Motor neuron (in vitro differentiated cells): ENCODE measurements at regions not wholly inside any gene's neighbourhood (a gene's known extent, or its start where the extent isn't known, plus 50 kb on each side); places are given as distances from the start of the nearest gene placed in this dataset.

ENCODE experiments used
- ATAC-seq, 8 experiments: fragments of 200-7000 bp; cut with Tn5 transposase; replicated peaks in 6 of 8; 2 replicates each; pipeline ENCODE4 v1.8.0; 2021; ENCODE audit warnings: mild to moderate bottlenecking in 8 of 8, moderate library complexity in 8 of 8
- H3K27ac ChIP-seq, 2 donors: fragments of 250-450 bp; sonication (Bioruptor Pico); 2 replicates each; pipeline ENCODE4 v1.9.0; 2021; ENCODE audit warnings: antibody characterized with exemption in 2 of 2, mild to moderate bottlenecking in 2 of 2, moderate library complexity in 1 of 2
- H3K4me1 ChIP-seq, 2 donors: fragments of 250-450 bp; sonication (Bioruptor Pico); replicated peaks in 1 of 2; 2 replicates each; pipeline ENCODE4 v1.6.1; 2021; ENCODE audit warnings: antibody characterized with exemption in 2 of 2, mild to moderate bottlenecking in 2 of 2, moderate library complexity in 1 of 2
- H3K4me3 ChIP-seq, 5 donors: fragments of 250-450 bp; sonication (Bioruptor Pico); 2 replicates each; pipeline ENCODE4 v1.9.0; 2021; ENCODE audit warnings: antibody characterized with exemption in 5 of 5, mild to moderate bottlenecking in 5 of 5, moderate library complexity in 4 of 5
- WGBS, 10 experiments: fragments of 450-650 bp; shearing (Covaris generic); methylation state at CpG; one replicate each; pipeline ENCODE4 v1.0.0; 2022; 5-methylcytosine and 5-hydroxymethylcytosine counted together
- in situ Hi-C, 9 experiments: fragments of 400-800 bp; cut with MboI; loops; one replicate each; pipeline ENCODE4 v1.15.0; 2021; ENCODE audit warnings: low sequenced_read_pairs in 9 of 9, low pct_unique_long_range_greater_than_20kb in 2 of 9; ENCODE audit not compliant: unreplicated experiment in 9 of 9

DNA sequence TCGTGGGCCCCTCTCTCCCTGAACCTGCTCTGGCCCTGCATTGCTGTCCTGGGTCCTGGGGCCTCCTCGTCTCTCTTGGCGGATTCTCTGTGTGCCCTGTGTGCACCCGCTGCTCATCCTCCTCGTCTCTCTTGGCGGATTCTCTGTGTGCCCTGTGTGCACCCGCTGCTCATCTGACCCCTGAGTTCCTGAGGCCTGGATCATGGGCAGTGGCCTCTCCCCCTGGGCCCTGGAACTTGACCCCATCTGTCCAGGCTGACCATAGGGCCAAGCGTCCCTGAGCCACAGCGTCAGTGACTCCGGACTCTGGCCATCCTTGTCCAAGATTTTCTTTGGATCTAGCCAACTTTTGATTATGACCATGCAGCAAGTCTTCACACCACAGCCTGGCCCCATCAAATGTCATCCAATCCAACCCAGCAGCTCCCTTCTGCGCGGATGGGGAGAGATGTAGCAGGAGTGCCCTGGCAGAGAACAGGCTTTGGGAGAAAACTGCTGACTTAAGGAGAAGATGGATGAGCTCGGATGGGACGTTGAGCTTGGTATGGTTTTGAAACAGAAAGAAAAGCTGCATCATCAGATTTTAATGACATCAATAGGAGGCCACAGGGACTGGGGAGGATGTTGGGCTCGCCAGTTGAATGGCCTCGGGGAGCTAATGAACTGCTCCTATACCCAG is 455.1 kb upstream of the HS6ST1 start:
- no peak overlapping the region for H3K27ac ChIP-seq
- ATAC-seq = peak in 1 of 8 experiments; percentile 15
- in situ Hi-C loops = no loop called here
- H3K4me1 ChIP-seq = peaks cover 17 to 23% of the 10 kb centered on the region in 2 donors
- no peak overlapping the region for H3K4me3 ChIP-seq
- 0 to 98% (median 62%) methylated on average over 1 to 10 of the region's 16 CpGs; no CpG with 5 or more reads in 1 of the 10 experiments for WGBS, 10 experiments

- in situ Hi-C loops = no loop called here
- Histone ChIP-seq H3K4me1 (peaks cover 17 to 23% of the 10 kb centered on the region in 2 donors), H3K27ac (no peak overlapping the region), H3K4me3 (no peak overlapping the region)
- ATAC-seq = peak in 2 of 8 experiments; percentile 90 to 97
- WGBS, 10 experiments = 35 to 100% (median 88%) methylated on average over 1 to 3 of the region's 7 CpGs; no CpG with 5 or more reads in 5 of the 10 experiments
These were observed 455.9 kb upstream of the HS6ST1 start for GRCh38 chr2:128774320-128775216.

- 17 to 100% (median 82%) methylated on average over 1 to 8 of the region's 10 CpGs; no CpG with 5 or more reads in 3 of the 10 experiments for WGBS, 10 experiments
- in situ Hi-C loops = no loop called here
- H3K4me3 ChIP-seq = no peak overlapping the region
- H3K4me1 ChIP-seq = peaks cover 17 to 23% of the 10 kb centered on the region in 2 donors
- ATAC-seq = no peak
- no peak overlapping the region for H3K27ac ChIP-seq
These were observed 456.7 kb upstream of the HS6ST1 start for GRCh38 chr2:128775217-128775913.

GRCh38 chr2:128775914-128776285 is 457.2 kb upstream of the HS6ST1 start:
- Histone ChIP-seq H3K27ac (no peak overlapping the region), H3K4me1 (peaks cover 15 to 19% of the 10 kb centered on the region in 2 donors), H3K4me3 (no peak overlapping the region)
- in situ Hi-C loops = no loop called here
- ATAC-seq = no peak
- 80 to 100% (median 96%) methylated on average over 1 to 4 of the region's 4 CpGs; no CpG with 5 or more reads in 7 of the 10 experiments for WGBS, 10 experiments

DNA sequence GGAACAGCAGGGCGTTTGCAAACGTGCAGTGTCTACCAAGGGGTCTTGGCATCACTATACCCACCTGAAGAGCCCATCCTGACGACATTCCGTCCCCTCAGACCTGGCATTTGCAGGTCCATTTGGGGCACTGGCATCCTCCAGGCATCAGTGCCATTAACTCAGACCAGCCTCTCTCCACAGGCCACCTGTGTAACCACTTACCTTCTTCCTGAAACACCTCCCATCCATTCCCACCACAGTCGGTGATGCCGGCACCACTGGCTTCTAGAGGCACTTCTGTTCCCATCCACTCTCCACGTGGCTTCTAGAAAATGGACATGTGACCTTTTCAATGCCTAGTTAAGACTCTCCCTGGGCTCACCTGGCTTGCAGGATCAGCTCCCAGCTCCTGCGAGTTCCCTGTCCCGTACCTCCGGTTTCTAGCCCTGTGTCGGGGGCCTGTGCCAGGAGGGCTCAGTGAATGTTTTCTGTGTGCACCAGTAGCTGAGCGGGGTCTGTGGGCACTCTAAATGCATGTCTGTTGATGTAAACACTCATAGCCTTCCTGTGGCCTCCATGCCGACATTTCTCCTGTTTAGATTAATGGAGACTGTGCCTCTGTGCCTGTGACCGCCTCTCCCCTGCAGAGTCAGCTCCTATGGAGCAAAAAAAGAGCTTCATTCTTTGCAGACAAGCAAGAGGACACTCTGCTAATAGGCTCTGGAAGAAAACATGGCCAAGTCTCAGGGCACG is 458.0 kb upstream of the HS6ST1 start:
- in situ Hi-C loops = no loop called here
- H3K4me3 ChIP-seq = no peak overlapping the region
- peak overlapping the region in 1 of 2 donors; percentile 8 for H3K27ac ChIP-seq
- WGBS, 10 experiments = 31 to 93% (median 73%) methylated on average over 1 to 9 of the region's 15 CpGs; no CpG with 5 or more reads in 3 of the 10 experiments
- ATAC-seq = peak in 5 of 8 experiments; percentile 58 to 85 (median 75)
- H3K4me1 ChIP-seq = peaks cover 9 to 14% of the 10 kb centered on the region in 2 donors

DNA sequence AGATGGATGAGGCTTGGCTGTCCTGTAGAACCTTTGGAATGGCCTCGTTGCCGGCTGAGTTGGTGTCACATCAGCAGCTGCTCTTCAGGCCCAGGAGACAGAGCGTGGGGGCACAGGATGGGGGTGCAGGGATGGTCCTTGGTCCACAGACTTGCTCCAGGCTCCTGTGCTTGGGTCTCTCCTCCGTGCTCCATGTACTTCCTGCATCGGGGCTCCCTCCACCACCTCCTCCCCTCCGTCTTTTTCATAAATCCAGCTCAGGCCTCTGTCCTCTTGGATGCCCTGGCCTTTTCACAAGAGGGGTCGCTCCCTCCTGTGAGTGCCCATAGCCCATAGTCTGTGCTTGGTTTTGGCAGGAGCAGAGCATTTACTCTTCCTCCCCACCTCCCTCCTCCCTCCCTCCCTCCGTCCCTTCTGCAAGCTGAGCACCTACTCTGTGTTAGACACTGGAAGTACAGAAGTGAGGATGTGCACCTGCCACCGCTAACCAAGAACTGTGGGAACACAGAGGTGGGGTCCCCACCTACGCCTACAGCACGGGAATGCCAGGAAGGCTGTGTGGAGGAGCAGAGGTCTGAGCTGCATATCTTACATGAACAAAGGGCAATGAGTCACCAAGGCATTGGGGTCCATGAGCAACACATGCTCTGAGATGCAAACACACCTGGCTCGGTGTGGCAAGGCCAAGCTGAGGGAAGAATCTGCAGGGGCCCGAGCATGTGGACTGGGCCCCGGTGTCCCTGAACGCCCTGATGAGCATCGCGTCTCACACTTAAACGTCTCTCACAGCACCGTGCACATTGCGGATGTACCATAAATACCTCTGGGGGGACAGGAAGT is 458.7 kb upstream of the HS6ST1 start:
- in situ Hi-C loops = no loop called here
- H3K4me1 ChIP-seq = peaks cover 12 to 16% of the 10 kb centered on the region in 2 donors
- no peak for ATAC-seq
- no peak overlapping the region for H3K4me3 ChIP-seq
- H3K27ac ChIP-seq = peak overlapping the region in 1 of 2 donors; percentile 8
- WGBS, 10 experiments = 40 to 88% (median 79%) methylated on average over 3 to 8 of the region's 20 CpGs; no CpG with 5 or more reads in 5 of the 10 experiments

DNA sequence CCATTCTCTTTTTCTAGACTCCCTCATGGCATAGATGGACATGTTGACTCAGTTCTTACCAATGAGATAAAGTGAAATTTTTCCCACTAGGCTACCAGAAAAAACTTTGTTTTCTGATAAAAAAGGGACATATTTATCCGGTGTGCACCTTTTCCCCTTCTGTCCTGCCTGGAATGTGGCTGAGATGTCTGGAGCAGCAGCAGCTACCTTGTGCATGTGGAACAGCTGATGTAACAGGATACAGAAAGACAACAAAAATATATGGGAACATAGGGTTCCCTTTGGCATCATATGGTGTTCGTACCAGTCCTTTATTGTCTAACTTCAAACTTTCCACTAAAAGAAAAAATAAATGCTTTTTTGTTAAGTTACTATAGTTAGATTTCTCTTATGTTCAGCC is 460.2 kb upstream of the HS6ST1 start:
- peaks cover 12 to 16% of the 10 kb centered on the region in 2 donors for H3K4me1 ChIP-seq
- WGBS, 10 experiments = 14 to 100% (median 60%) methylated on average over 1 to 2 of the region's 2 CpGs; no CpG with 5 or more reads in 1 of the 10 experiments
- H3K27ac ChIP-seq = no peak overlapping the region
- H3K4me3 ChIP-seq = no peak overlapping the region
- no peak for ATAC-seq
- in situ Hi-C loops = no loop called here

DNA sequence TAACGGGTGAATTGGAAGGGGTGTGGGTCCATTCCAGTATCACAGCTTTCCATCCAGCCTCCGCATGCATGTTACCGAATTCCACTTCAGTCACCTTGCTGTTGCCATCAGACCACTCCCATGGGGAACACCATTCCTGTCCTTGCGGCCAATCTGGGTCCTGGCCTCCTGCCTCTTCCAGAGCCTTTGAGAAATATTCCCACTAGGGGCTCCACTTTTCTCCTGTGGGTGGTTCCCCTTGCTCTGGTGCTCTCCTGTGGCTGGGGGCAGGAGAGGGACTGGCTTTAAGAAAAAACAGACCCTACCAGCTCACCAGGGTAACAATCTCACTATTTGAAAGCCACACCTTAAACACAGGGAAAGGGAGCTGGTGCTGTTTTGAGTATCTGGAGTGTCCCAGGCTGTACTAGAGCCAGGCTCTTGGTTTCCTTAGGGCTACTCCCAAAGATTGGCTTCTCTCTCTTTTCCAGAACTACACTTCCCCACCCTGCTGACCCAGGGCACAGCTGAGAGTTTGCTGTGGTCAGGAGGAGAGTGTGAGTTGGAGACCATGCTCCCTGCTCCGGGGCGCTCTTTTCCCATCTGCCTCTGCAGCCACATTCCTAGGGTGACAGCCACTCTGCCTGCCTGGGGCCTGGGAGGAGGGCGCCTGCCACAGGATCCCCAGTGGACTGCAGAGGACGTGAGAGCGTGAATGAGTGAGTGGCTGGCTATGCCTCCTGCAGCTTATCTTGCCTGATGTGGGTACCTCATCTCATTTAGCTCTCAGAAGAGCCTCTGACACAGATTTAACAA is 460.8 kb upstream of the HS6ST1 start:
- Histone ChIP-seq H3K4me1 (peaks cover 12 to 16% of the 10 kb centered on the region in 2 donors), H3K27ac (no peak overlapping the region), H3K4me3 (no peak overlapping the region)
- 48 to 100% (median 84%) methylated on average over 1 to 7 of the region's 9 CpGs; no CpG with 5 or more reads in 1 of the 10 experiments for WGBS, 10 experiments
- in situ Hi-C loops = no loop called here
- peak in 1 of 8 experiments; percentile 32 for ATAC-seq

DNA sequence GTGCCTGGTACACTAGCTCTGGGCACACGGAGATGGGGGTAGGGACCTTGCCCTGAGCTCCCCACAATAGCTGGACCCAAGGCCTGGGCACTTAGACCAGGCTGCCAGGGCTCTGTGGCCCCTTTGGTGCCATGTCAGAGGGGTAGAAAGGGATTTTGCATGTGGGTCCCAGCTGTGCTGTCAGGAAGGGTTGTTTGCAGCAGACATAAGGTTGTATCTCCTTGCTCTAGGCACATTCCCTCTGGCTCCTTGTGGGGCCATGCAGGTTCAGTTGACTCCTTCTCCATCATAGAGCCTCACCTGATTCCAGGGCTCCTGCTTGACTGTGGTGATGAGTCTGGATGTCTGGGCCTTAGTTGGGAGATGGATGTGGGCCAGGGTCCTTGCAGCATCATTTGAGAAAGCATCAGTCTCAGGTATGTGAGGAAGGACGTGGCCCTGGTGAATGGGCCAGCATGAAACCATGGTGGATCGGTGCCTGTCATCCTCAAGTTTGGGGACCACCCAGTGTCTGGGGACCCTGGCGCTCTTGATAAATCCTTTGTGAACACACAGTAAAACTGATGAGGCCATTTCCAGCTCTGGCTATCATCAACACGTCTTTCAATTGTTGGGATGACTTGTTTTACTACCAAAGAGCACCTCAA is 461.9 kb upstream of the HS6ST1 start:
- WGBS, 10 experiments = 0 to 100% (median 80%) methylated on average over 1 to 3 of the region's 5 CpGs; no CpG with 5 or more reads in 3 of the 10 experiments
- in situ Hi-C loops = no loop called here

DNA sequence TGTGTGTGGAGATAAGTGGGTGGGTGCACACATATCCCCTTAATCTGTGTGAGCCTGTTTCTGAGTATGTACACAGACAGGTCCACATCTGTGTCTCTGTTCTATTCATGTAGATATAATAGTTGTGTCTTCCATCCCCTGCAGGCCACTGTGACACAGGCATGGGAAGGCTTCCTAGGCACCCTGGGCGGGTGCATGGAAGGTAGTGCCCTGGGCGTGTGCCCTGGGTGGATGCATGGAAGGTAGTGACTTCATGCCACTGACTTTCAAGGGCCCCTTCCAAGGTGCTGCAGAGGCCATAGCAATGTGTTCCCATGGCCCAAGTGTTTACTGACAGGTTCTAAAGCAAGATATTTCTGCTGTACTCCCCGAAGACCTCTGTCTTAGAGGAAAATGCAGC is 462.5 kb upstream of the HS6ST1 start:
- in situ Hi-C loops = no loop called here
- no peak for ATAC-seq
- peaks cover 12 to 17% of the 10 kb centered on the region in 2 donors for H3K4me1 ChIP-seq
- H3K4me3 ChIP-seq = no peak overlapping the region
- WGBS, 10 experiments = 0 to 80% (median 76%) methylated on average over 2 to 3 of the region's 3 CpGs; no CpG with 5 or more reads in 7 of the 10 experiments
- no peak overlapping the region for H3K27ac ChIP-seq

More for the DNA sequence above, 461.9 kb upstream of the HS6ST1 start:
- Histone ChIP-seq H3K4me1 (peaks cover 12 to 16% of the 10 kb centered on the region in 2 donors), H3K27ac (no peak overlapping the region), H3K4me3 (no peak overlapping the region)
- no peak for ATAC-seq
